Lower leg skin (tissue), 4 donors: ENCODE measurements at regions not wholly inside any gene's neighbourhood (a gene's known extent, or its start where the extent isn't known, plus 50 kb on each side); places are given as distances from the start of the nearest gene placed in this dataset.

Source experiments
- DNase-seq, 2 donors: peaks; one replicate each; pipeline ENCODE4 v3.0.0-alpha.2; 2019; ENCODE audit warnings: low spot score in 2 of 2
- H3K4me3 ChIP-seq: fragments of 200-600 bp; sonication (generic); 2 replicates; pipeline ENCODE4 v1.5.1; 2017; ENCODE audit warnings: mild to moderate bottlenecking, low read depth; ENCODE audit not compliant: poor library complexity, severe bottlenecking
- CTCF ChIP-seq, 3 donors: fragments of 450-650 bp; IDR thresholded peaks; one replicate each; pipeline ENCODE4 v1.5.1; 2016; ENCODE audit warnings: antibody characterized with exemption in 3 of 3, mild to moderate bottlenecking in 3 of 3, moderate library complexity in 2 of 3
- POLR2A ChIP-seq, 2 donors: fragments of 450-650 bp; IDR thresholded peaks; one replicate each; pipeline ENCODE4 v1.6.1; 2016 to 2017; ENCODE audit warnings: antibody characterized with exemption in 2 of 2, mild to moderate bottlenecking in 1 of 2, moderate library complexity in 1 of 2
- WGBS, 2 donors: methylation state at CpG; one replicate each; pipeline ENCODE4 v1.1.5; 2018; 5-methylcytosine and 5-hydroxymethylcytosine counted together
- intact Hi-C: fragments of 100-400 bp; cut with DNase I; formaldehyde crosslinking; loops from one replicate; pipeline ENCODE4 v1.15.0; 2023; ENCODE audit warnings: low total_unique reads

DNA sequence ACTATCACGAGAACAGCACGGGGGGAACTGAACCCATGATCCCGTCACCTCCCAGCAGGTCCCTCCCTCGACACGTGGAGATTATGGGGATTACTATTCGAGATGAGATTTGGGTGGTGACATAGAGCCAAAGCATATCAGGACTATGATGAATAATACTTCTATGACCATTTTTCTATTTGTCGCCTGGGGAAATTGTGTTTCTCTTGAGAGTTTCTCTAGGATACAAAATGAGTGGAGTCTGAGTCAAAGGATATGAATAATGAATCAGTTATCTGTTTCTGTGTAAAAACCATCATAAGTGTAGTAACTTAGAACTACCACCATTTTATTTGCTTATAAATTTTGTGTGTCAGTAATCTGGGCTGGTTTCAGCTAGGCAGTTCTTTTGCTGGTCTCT lies 533.0 kb upstream of the ARX start:
- TF ChIP-seq POLR2A (IDR thresholded peaks at IDR 0.05) (no peak), CTCF (IDR thresholded peaks at IDR 0.05) (no peak)
- intact Hi-C loops: no loop called here
- no peak for DNase-seq
- no peak overlapping the region for H3K4me3 ChIP-seq
- 70 to 83% methylated on average over 7 of the region's 7 CpGs for WGBS, 2 donors

DNA sequence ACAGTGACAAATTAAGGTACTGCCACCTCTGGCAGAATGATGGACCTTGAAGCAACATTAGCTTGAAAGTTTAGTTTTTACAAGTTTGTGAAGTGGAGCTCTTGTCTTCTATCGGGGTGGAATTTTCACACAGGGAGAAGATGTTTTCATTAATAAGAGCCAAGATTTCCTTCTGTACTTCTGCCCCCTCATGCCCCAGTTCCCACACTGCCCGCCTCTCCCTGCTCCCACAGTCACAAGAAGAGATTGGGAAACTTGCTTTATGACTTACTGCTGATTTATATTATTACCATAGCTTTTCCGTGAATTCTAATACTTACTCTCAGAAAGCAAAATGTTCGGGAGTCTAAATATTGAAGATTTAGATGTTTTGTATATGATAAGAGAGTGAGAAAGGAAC lies 539.8 kb upstream of the ARX start:
- intact Hi-C loops: no loop called here
- WGBS, 2 donors: 73 to 80% methylated on average over 4 of the region's 4 CpGs

DNA sequence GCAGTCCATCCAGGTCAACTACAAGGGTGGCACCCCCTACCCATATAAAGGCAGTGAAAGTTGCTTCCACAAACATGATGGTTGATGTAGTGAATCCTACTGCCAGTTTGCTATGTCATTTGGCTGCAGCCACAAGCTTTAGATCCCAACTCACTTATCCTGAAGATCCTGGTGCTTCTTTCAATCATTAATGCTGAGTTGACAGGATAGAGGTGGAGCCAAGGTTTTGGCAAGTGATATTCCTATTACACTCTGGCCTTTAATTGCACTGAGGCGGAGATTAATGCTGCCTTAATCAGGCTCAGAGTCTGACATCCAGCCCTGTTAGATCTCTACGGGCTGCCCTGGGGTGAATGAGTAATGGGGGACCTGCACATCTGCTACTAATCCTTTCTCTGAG lies 542.4 kb upstream of the ARX start:
- intact Hi-C loops: no loop called here
- 56 to 69% methylated on average over 2 of the region's 2 CpGs for WGBS, 2 donors

More for the DNA sequence above, 539.8 kb upstream of the ARX start:
- no peak for DNase-seq
- no peak overlapping the region for H3K4me3 ChIP-seq
- TF ChIP-seq POLR2A (IDR thresholded peaks at IDR 0.05) (no peak), CTCF (IDR thresholded peaks at IDR 0.05) (no peak)

GRCh38 chrX:25561190-25561589 lies 545.4 kb upstream of the ARX start:
- 40 to 45% methylated on average over 1 of the region's 1 CpG for WGBS, 2 donors
- no peak overlapping the region for H3K4me3 ChIP-seq
- TF ChIP-seq CTCF (IDR thresholded peaks at IDR 0.05) (no peak), POLR2A (IDR thresholded peaks at IDR 0.05) (no peak)
- intact Hi-C loops: no loop called here
- DNase-seq: no peak

More for the DNA sequence above, 542.4 kb upstream of the ARX start:
- DNase-seq: no peak
- TF ChIP-seq CTCF (IDR thresholded peaks at IDR 0.05) (no peak), POLR2A (IDR thresholded peaks at IDR 0.05) (no peak)
- H3K4me3 ChIP-seq: no peak overlapping the region

DNA sequence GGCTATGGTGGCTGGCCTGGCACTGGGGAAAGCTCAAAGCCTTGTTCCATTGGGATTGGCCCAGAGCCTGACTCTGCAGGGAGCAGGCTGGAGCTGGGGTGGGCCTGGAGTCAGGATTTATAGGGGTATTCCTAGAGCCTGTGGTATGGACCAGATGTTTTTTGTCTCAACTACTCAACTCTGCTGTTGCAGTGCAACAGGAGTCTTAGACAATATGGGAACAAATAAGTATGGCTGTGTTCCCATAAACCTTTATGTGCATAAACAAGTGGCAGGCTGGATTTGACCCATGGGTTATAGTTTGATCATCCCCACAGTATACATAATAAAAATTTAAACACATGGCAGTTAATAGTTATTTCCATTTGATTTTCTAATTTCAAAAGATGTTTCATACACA lies 557.9 kb upstream of the ARX start:
- no peak for DNase-seq
- H3K4me3 ChIP-seq: no peak overlapping the region
- no peak for TF ChIP-seq CTCF (IDR thresholded peaks at IDR 0.05)
- TF ChIP-seq POLR2A (IDR thresholded peaks at IDR 0.05): no peak
- intact Hi-C loops: no loop called here

GRCh38 chrX:25596921-25597320 lies 541.2 kb upstream of the MAGEB18 start:
- intact Hi-C loops: no loop called here
- no peak overlapping the region for H3K4me3 ChIP-seq
- DNase-seq: no peak
- TF ChIP-seq CTCF (IDR thresholded peaks at IDR 0.05): no peak
- WGBS, 2 donors: 38 to 49% methylated on average over 2 of the region's 2 CpGs
